C4-2B (cell line): ENCODE measurements at regions not wholly inside any gene's neighbourhood (a gene's known extent, or its start where the extent isn't known, plus 50 kb on each side); places are given as distances from the start of the nearest gene placed in this dataset.

Source experiments
- CTCF ChIP-seq: fragments of 450-650 bp; conservative IDR thresholded peaks from 2 replicates; pipeline ENCODE4 v1.5.1; 2017; ENCODE audit warnings: mild to moderate bottlenecking
- ZFX ChIP-seq: fragments of 450-650 bp; IDR thresholded peaks from 2 replicates; pipeline ENCODE4 v1.6.1; 2017

DNA sequence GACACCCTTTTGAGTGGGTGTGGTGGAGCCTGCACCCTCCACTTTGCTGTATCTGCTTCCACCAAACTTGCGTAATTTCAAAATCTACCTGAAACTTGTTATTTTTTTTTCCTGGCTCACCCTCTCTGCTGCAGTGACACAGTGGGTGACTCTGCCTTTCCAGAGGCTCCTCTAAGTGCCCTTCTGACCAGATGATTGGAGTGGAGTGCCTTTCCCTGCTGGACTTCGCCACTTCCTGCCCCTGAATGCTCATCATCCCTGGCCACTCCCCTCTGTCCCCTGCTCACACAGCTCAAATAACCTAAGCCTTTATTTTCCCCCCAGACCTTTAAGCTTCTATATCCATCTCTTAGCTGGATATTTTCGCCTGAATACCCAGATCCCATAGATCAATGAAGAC, 777.5 kb upstream of the ID2 start:
- TF ChIP-seq CTCF, result no peak
- TF ChIP-seq ZFX, result no peak
